Adrenal gland (tissue), 5 donors: ENCODE measurements at regions not wholly inside any gene's neighbourhood (a gene's known extent, or its start where the extent isn't known, plus 50 kb on each side); places are given as distances from the start of the nearest gene placed in this dataset.

Experiments
- POLR2A ChIP-seq, 2 donors: fragments of 450-650 bp; IDR thresholded peaks; one replicate each; pipeline ENCODE4 v1.6.1; 2017; ENCODE audit warnings: antibody characterized with exemption in 2 of 2, mild to moderate bottlenecking in 2 of 2, moderate library complexity in 1 of 2
- TF ChIP-seq, protein P1 (sequence below), 6 experiments: fragments of 450-650 bp in 4 of 6; fragments of 200-600 bp in 2 of 6; sonication (generic) in 1 of 6; IDR thresholded peaks; 1 replicate in 5 of 6; 2 replicates in 1 of 6; pipeline versions ENCODE4 v1.5.1 to v1.8.0; 2016 to 2021; ENCODE audit warnings: antibody characterized with exemption in 6 of 6, mild to moderate bottlenecking in 2 of 6, moderate library complexity in 1 of 6
- donor health status: DM: no; HTN: no; CAD: no.

GRCh38 chr3:64837986-64838735 lies 150.4 kb upstream of the ADAMTS9 start:
- TF ChIP-seq, protein P1, sequence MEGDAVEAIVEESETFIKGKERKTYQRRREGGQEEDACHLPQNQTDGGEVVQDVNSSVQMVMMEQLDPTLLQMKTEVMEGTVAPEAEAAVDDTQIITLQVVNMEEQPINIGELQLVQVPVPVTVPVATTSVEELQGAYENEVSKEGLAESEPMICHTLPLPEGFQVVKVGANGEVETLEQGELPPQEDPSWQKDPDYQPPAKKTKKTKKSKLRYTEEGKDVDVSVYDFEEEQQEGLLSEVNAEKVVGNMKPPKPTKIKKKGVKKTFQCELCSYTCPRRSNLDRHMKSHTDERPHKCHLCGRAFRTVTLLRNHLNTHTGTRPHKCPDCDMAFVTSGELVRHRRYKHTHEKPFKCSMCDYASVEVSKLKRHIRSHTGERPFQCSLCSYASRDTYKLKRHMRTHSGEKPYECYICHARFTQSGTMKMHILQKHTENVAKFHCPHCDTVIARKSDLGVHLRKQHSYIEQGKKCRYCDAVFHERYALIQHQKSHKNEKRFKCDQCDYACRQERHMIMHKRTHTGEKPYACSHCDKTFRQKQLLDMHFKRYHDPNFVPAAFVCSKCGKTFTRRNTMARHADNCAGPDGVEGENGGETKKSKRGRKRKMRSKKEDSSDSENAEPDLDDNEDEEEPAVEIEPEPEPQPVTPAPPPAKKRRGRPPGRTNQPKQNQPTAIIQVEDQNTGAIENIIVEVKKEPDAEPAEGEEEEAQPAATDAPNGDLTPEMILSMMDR (IDR thresholded peaks at IDR 0.05), result no peak
- no peak for TF ChIP-seq POLR2A (IDR thresholded peaks at IDR 0.05)
